SU-DHL-6 (cell line): ENCODE measurements at regions not wholly inside any gene's neighbourhood (a gene's known extent, or its start where the extent isn't known, plus 50 kb on each side); places are given as distances from the start of the nearest gene placed in this dataset.

ENCODE experiments used
- CTCF ChIP-seq: fragments of 200-600 bp; sonication (generic); IDR thresholded peaks from one replicate; pipeline ENCODE4 v1.5.1; 2017; ENCODE audit warnings: antibody characterized with exemption, mild to moderate bottlenecking, low read length, moderate library complexity; ENCODE audit not compliant: insufficient read depth, poor library complexity, severe bottlenecking
- EZH2phosphoT487 ChIP-seq: fragments of 200-600 bp; sonication (generic), shearing (Covaris generic); conservative IDR thresholded peaks from 2 replicates; pipeline ENCODE4 v1.6.1; 2018; ENCODE audit warnings: mild to moderate bottlenecking, antibody characterized with exemption, low read length, moderate library complexity, mixed read lengths

GRCh38 chr10:6757158-6757557, 177.1 kb upstream of the PRKCQ start:
- TF ChIP-seq CTCF = no peak
- no peak for TF ChIP-seq EZH2phosphoT487
